ENCODE measurements at regions not wholly inside any gene's neighbourhood (a gene's known extent, or its start where the extent isn't known, plus 50 kb on each side); places are given as distances from the start of the nearest gene placed in this dataset.

DNA sequence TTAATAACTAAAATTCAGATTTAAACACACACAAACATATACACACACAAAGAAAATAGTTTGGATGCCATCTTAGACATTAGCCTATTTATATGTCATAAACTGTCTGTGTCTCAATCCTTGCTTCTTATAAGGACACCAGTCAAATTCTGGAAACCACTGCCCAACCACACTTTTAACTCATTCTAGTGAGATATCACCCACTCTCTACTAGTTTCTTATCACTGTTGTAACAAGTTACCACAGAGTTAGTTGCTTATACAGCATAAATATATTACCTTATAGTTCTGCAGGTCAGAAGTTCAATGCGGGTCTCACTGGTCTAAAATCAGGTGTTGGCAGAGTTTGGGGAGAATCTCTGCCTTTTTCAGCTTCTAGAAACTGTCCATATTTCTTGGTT is 239.1 kb downstream of the MTX2 start:
- no peak for DNase-seq

DNA sequence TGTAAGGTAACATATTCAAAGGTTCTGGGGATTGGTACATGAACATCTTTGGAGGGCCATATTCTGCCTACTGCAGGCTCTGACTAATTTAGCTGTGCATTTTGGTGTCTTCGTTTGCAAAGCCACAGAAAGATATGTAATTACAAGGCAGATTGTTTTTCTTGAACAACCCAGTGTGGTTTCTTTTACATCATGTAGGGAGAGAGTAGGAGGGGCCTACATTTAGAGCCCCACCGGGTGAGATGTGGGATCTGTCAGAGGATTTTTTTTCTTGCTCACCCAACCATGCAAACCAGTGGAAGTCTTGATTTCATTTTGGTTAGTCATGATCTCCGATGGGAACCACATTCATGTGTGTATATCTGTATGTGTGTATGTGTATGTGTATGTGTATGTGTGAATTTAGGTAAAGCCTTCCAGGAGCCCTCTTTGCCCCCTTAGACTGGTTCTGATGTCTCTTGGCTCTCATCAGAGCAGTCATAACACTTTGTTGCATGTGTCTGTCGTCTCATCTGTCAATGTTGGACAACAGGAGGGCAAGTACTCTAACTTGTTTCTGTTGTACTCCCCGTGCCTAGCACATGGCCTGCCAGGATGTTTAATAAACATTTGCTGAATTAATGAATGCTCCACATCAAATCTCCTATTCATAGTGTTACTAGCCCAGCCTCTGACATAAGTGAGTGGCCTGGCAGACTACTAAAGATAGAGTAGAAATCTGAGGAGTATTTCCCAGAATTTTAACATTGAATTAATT is 239.9 kb downstream of the MTX2 start:
- DNase-seq: no peak

DNA sequence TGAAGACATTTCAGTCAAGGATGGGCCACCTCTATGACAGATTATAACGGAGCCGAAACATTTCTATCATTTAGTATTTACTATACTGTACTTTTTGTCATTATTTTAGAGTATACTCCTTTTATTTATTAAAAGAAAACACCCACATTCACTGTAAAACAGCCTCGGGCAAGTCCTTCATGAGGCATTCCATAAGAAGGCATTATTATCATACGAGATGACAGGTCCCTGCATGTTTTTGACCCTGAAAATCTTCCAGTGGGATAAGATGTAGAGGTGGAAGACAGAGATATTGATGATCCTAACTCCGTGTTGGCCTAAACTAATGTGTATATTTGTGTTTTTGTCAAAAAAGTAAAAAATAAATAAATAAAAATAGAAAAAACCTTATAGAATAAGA is 245.0 kb downstream of the MTX2 start:
- DNase-seq: no peak

DNA sequence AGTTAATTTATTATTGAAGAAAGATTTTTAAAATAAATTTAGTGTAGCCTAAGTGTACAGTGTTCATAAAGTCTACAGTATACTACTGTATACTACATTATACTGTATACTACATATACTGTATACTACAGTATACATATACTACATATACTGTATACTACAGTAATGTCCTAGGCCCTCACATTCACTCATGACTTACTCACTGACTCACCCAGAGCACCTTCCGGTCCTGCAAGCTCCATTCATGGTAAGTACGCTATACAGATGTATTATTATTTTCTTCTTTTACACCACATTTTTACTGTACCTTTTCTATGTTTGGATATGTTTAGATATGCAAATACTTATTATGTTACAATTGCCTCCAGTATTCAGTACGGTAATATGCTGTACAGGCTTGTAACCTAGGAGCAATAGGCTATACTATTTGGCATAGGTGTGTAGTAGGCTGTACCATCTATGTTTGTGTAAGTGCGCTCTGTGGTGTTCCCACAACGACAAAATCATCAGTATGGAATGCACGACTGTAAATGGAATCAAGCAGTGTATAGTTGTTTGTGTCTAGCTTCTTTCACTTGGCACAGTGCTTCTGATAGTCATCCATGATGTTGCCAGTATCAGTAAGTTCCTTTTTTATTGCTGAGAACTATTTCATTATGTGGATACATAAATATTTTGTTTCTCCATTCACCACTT is 245.7 kb downstream of the MTX2 start:
- no peak for DNase-seq

DNA sequence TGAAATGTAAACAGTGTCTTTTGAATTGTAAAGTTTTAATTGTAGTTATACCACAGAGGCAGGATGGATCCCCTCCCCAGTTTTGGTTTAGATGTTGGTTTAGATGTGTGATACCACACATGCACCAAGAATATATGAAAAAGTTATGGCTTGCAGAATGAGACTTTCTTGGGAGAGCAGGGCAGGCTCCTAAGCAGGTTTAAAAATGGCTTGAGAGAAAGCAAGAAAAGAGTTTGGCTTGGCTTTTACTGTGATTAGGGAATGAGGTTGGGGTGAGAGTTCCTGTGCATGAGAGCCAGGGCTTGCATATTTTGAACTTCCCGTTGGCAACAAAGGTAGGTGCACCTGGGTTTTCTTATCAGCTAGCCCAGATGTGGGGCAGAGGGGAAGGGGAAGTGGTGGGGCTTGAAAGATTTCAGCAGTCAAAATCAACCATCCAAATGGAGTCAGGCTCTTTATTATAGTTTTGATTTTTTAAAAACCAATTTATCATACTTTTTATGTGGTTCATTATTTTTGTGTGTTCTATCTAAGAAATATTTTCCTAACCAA is 246.9 kb downstream of the MTX2 start:
- no peak for DNase-seq

DNA sequence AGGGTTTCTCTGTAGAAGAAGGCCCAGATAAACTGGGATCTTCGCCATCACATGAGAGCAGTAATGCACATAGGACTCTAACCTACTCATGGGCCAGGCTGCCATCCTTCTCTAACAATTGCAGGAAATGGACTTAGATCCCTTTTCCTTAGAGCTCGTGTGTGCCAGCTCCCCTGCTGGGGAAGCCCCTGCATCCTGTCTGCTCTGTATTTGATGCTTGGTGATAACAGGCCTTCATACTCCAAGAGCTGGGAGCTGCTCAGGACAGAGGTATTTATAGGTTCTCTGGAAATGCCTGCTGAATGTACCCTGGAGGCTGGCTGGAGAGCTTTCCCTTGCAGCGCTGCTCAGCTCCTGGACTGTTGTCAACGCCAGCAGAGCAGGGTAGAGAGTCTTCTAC is 249.6 kb downstream of the MTX2 start:
- no peak for DNase-seq

DNA sequence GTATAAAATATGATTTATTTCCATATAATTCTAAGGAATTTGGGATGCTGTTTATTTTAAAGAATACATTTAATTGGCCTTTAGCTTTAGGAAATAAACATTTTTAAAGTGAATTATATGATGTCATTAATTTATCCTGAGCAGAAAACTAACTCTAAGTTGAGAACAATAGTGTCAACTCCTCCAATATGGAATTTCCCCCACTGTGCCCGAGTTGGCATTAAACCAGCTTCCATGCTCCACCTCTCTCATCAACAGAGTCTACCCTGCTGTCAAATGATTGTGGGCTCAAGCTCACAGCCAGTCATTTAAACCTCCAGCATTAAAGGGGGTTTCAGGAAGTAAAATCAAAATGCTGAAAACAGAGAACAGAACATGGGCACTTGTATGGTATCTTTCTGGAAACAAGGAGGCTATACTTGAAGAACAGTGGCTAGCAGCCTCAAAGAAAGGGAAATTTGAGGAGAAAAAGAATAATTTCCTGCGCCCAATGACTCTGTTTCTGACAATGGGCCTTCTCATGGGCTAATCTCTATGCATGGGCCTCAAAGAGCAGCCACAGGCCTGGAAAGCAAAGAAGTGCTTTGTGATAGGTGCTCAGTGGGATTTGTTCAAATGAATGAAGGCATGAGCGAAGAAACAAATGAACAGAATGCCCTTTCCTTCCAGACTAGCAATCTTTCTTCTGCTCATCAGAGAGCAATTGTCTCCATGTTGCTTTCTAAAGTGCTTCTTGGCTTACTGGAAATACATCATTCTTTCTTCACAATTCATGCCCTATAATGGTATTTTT is 252.8 kb downstream of the MTX2 start:
- DNase-seq: no peak

DNA sequence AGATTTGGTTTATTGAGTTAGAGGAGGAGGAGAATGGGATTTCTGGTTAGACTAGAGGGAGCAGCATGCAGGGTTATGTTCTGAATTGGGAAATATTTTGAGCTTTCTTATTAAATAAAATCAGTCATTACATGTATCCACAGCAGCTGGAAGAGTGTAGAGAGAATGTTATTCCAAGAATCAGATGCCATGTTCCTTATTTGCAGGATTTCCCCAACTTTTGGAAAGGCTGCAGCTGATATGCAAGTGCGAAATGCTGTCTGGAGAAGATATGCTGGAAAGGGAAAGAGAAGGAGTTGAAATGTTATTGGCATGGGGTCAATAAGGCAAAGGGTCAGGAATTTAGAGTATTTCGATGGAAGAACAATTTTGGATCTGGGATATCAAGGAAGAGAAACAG is 255.8 kb downstream of the MTX2 start:
- DNase-seq: no peak

DNA sequence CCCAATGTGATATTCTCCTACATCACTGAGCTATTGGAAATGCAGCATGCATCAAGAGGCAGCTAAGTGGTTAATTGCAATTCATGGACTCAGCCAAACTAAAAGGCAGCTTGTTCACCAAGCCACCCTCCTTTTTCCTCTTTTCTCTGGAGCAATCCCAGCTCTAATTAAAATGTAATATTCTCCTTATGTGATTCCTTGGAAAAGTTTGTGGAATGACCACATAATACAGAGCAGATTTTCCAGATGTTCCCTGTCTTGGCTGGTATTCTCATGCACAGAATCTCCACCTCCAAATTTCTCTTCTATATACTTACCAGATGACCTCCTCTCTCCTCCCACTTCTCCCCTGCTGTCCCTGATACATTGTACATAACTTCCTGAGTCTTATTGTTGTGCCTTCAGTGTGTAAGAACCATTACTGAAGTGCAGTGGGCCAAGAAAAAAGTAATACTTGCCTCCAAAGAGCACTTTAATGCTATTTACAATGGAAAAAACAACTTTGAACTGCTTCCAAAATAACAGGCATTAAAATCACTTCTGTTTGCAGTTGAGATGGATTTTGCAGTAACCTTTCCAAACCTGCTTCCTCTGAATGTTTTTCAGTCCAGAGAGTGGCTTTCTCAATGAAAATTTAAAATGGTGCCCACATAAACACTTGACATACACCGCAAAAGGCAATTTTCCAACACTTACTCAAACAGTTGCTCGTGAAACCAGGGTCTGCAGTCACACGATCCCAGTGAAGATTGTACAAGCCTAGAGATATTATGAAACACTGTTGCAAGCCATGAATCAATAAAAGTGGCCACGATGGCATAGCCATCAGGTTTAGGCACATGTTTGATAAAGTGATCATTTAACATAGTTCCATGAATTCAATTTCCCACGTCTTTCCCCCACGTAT is 258.0 kb downstream of the MTX2 start:
- DNase-seq: peak; percentile 60

DNA sequence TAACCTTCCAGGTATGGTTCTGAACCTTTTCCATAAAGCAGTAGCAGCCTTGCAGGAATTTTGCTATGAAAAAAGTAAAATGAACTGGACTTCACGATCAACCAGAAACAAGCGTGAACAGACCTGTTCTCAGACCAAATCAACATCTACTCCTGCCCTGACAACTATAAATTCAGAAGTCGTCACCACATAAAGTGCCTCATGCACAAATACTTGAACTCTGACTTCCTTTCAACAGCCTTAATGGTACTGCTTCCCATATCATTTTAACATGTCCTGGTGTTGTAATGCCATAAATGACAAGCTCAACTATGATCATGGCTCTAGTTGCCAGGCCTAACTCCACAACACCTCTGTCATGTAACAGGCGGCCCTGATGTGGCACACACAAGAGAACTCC is 262.4 kb downstream of the MTX2 start:
- no peak for DNase-seq

DNA sequence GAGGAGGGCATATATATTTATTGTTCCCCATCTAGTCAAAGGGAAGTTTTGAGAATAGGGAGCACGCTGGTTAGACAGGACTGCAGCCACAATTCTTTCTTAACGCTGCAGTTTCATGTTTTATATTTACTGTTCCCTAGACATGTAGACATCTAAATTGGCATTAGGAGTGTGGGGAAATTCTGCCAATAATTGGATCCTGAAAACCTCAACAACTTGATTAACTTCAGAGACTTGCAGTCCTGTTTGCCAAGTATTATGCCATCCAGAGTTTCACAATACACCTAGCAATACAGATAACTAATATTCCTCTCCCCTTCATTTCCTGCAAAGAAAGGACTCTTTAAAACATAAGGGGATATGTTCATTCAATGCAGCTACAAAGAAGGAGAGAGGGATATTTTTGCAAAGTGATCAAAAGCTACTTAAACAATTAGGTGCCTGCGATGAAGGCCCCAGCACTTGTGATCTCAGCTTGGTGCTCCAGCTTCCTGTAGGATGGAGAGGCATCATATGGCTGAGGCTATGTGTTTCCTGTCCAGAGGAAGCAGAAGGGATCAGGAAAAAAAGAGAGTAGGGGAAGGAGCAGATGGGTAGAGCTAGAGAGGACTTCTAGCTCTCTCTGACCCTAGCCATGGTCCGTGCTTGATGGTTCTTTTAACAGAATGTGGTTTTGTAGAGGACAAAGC is 264.4 kb downstream of the MTX2 start:
- DNase-seq: no peak

DNA sequence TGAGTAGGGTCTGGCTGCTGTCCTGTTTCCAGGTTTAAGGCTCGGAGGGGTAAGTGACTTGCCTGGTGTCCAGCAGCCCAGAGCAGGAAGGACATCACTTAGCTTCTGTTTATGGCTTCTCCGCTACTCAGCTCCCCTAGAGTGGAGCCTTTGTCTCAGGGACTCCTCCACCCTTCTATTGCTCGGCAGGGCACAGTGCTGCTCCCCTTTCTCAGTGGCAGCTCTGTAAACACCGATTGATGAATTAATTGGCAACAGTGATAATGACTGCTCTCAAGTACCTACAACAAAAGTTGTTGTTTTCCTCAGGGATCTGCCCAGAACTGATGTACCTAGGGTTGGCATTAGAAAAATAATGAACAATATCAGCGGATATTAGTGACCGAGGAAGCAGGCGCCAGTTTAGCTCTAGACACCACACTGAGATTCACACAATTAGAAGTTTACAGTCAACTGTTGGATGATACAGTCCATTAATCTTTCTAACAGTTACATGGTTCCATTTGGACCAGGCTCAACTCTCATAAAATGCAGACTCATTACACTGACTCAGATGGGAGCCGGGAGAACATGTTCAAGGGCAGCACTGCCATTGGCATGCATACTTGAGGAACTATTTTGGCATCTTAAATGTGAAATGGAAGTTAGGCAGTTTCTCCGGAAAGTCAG is 265.7 kb downstream of the MTX2 start:
- no peak for DNase-seq

DNA sequence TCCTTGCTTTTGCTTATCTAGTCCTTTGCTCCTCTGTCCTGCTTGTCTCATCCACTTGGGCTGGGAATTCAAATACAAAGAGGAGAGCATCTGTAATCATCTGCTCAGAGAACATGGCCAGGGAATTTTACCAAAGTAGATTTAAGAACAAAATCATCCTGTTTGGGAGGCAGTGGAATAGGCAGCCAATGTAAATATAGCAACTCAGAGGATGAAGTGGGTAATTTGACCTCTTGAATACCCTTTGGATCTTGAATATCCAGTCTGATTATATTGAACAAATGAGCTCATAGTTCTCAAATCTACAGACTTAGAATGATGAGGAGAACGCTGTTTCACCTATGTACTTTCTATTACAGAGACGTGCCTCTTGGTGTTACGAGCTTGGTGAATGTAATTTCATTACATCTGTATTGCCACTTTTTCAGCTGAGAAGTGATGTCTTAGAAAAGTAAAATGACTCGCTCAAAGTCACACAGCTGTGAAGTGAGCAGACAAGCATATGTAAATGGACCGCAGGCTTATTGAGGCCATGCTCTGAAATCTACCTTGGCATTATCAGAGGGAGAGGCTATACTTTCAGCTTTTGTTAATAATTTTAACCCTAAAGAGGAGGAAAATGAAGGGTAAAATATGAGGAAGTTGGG is 266.3 kb downstream of the MTX2 start:
- peak; percentile 83 for DNase-seq

DNA sequence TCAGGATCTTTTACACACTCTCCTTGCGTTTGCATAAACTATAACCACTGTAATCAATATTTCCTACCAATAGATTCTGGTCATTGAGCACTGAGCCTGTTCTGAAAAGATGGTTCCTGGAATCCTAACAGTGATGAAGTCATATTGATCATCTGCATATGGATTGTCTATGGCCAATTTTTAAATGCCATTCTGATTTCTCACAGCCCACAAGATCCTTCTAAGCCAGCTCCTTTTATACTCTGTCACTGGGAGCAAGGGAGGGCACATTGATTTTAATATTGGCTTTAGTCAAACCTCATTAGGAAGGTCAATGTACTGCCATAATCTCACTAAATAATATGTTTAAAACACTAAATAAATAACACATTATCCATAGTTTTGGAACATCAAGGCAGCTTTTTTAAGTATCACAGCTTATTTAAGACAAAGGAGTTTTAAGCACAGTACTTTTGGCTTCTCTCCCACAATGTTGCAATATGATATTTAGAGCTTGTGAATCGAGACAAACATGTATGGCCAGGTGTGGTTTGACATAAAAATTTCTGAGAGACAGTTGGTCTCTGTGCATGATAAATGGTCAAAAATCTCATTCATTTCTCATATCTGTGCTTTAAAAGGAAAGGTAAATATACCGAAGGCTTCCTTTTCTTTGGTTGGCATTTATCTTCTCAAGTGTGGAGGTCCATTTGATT is 267.3 kb downstream of the MTX2 start:
- peak; percentile 80 for DNase-seq

DNA sequence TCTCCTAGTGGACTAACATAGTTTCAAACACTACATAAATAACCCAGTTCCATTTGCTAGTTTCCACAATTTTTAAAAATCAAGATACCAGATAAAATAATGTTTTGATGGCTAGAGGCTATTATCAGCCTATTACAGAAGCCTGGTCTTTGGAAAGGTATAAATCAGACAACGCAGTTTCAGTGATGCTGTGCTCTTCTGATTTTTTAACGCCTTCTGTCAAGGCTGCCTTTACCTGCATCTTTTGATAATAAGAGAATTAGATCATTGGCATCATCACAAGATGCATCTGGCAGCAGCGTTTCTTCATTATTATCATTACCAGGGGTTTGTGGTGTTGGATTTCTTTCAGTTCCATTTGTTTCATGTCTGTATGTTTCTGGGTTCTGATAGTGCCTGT is 268.7 kb downstream of the MTX2 start:
- DNase-seq: no peak

DNA sequence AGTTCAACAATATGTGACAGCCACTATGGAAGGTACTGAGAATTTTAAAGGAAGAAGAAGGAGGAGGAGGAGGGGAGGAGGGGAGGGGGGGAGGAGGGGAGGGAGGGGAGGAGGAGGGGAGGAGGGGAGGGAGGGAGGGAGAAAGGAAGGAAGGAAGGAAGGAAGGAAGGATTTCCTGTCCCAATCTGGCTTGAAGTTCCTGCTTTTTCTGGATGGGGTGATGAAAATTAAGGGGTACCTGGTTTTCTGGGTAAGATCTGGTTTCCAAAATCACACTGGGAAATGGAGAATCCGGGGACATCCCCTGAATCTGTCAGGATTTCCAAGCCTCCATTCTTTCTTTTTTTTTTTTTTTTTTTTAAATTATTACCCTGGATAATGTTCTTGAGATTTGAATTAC is 271.8 kb downstream of the MTX2 start:
- no peak for DNase-seq

DNA sequence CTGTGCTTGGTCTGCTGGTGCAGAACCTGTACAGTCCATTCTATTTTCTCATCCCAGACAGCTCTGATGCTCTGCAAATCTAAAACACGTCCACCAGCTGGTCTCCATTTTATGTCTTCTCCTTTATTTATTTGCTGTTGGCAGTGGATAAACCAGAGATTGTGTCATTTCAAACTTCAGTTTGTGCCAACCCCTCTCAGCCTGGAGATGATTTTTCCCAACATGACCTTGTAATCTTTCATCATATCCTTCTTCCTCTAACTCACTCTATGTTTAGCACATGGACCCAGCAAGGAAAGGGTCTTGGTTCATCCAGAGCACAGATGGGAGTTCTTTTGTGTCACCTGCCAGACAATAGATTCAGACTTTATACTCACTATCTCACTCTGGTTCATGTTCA is 273.2 kb downstream of the MTX2 start:
- no peak for DNase-seq

DNA sequence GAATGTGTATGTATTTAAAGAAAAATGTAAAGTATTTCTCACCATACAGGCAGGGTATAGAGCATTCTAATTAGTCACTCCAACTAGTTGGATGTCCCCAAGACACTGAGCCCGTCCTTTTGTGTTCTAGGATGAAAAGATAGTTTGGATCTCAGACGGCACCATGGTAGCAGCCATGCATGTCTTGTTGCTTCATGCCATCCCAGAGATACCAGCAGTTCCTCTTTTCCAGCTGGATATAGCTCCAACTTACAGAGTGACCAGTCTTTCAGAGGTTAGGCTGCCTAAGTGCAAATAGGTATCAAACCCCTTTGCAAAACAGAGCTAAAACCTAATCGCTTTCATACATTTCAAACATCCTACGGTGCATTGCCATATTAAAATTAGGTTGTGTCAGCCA is 275.3 kb downstream of the MTX2 start:
- DNase-seq: no peak

DNA sequence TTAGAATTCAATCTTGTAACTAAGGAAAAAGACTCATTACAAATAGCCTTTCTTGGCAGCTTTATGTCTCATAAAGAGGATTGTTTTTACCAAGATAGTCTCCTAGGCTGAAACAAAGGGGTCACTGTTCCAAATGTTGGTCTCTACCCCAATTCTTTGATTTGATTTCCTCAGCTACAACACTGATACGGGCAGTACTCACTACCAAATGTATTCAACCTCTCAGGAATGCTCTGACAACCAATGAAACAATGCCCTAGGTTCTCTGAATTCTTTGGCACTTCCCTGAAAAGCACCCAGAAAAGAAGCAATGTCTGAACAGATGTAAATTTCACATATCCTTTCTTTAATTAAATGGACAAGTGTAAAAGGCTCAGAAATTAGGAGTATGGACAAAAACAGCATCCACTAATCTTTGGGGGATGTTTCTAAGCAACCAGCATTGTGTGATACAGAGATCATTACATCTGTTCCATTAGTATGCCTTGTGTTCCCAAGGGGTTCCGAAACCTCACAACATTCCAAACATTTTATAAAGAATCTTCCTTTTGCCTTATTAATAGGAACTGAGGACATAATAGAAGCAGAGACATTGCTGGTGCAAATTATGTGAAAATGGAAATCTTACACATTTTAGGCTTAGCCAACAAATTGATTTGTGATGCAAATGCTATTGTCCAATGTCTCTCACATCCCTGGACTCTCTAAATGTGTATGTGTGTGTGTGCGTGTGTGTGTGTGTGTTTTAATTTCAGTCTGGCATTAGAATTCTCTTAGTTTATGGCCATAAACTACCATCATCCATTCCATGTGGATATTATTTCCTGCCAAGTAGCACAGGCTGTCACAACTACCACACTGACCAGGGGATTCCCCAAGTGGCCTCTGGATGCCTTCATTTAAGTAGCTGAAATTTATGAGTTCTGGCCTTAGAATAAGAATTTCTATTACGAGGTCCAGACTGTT is 276.0 kb downstream of the MTX2 start:
- no peak for DNase-seq

Measured in NCI-H2029 treated with DMSO at 0.1 percent for 48 hours (cell line).